HG03342 (cell line): ENCODE measurements at regions not wholly inside any gene's neighbourhood (a gene's known extent, or its start where the extent isn't known, plus 50 kb on each side); places are given as distances from the start of the nearest gene placed in this dataset.
"Not testable (repeated sequence)": the region's sequence is repeated elsewhere in the genome, so short reads cannot be mapped to it uniquely, and the experiment has no call there.

ENCODE experiments used
- ATAC-seq: cut with Tn5 transposase; IDR thresholded peaks from one replicate; pipeline ENCODE4 v1.9.1; 2021; ENCODE audit warnings: mild to moderate bottlenecking, moderate library complexity; ENCODE audit not compliant: unreplicated experiment

DNA sequence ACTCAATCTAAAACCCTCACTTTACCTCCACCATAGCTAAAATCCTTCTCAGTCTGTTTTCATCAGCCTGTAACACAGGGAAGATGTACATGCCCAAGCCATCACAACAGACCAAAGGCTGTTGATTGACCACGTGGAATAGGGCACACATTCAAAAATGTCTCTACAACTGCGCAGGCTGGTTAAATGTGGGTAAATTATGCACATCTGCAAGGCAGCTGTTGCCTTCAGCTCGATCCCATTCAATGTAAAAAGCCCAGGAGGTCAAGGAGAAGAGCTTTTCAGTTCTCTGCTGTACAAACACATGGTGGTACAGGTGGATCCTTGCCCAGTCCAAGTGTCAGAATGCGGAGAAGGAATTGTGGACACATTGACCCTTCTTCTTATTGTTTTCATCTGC lies 354.0 kb downstream of the FLRT2 start:
- no peak for ATAC-seq

- no peak for ATAC-seq
These were observed 353.2 kb downstream of the FLRT2 start for GRCh38 chr14:85883101-85883500.

DNA sequence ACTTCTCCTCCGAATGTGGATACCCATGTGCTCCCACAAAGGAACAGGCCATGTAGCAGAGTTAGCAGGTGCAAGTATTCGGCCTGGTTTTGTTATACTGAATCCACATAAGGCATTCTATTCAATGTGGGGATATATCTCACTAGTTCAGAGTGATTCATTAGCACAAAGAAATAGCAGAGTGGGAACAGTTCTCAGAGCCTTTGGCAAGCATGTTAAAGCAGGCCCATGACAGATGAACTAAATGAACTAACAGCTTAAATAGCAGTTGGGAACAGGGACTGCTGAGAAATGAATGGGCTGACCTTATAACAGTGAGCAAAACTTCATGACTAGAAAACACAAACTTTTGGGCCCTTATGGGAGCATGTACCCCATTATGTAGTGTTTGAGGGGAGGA lies 352.0 kb downstream of the FLRT2 start:
- no peak for ATAC-seq

GRCh38 chr14:85878874-85879273 lies 348.9 kb downstream of the FLRT2 start:
- ATAC-seq, result no peak

GRCh38 chr14:85873006-85873405 lies 343.1 kb downstream of the FLRT2 start:
- no peak for ATAC-seq

- no peak for ATAC-seq
These were observed 337.5 kb downstream of the FLRT2 start for GRCh38 chr14:85867450-85867849.

GRCh38 chr14:85865701-85866100 lies 335.8 kb downstream of the FLRT2 start:
- ATAC-seq, result no peak

DNA sequence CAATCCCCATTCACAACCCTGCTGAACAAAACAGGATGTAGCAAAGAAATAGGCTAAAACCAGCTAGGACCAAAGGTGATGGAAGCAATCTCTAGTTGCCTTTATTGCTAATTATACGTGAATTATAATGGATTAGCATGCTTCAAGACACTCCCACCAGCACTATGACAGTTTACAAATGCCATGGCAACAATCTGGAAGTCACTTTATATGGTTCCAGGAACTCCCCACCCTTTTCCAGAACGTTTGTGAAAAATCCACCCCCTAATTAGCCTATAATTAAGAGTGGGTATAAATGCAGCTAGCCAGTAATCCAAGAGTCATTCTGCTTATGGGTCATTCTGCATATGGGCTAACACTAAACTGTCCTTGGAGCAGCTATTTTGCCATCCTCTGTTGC lies 328.7 kb downstream of the FLRT2 start:
- ATAC-seq, result no peak

DNA sequence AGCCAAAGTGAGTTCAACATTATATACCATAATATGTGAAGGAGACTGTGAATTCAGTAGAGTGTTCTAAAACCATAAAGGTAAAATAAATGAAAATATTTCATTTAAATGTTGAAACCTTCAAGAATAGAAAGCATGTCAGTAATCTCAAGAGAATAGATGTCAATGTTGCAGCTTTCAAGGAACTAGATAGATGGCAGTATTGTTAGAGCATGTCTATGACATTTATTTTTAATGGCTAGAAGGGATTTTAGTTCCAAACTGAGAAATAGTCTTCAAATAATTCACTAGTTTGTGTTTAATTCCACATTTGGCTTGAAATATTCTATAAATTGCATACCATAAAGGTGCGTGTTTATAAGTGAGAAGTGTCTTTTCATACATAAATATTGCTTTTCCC lies 326.5 kb downstream of the FLRT2 start:
- ATAC-seq, result no peak

DNA sequence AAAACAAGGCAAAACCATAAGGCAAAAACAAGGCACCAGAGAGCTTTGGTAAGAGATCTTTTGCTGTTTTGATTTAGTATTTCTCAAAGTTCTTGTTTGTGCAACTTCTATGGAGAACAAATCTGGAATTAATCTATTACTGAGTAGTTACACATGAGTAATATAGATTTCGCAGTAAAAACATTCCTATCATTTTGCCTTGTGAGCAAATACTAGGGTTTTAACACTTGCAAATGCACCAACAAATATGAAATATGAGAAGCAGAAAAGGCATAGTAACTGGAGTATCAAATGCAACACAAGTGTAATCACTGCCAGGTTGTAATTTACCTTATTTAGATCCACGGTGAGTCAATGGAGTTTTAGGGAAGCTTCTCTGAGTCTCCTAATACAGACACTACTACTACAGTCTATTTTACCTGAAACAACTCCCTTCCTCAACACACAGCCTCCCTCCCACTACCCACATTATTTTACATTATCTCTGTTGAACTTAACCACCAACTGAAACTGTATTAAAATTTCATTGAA lies 324.1 kb downstream of the FLRT2 start:
- no peak for ATAC-seq

DNA sequence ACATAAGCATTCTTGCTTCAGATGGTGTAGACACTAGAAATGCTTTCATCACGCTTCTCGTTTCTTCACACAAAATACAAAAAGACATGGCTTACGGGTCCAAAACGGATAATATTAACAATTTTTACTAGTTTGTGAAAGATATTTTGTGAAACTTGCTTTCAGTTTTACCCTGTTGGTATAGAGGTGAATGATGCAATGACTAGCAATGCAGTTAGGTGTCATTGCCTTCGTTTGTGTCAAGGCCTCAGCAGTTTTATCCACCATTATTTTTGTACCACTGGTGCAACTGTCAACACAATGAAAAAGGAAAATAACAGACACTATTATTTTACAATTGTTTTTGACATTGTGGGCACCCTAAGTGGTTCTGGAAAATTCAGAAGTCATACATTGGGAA lies 323.0 kb downstream of the FLRT2 start:
- no peak for ATAC-seq

- ATAC-seq, result not testable (repeated sequence)
These were observed 322.2 kb downstream of the FLRT2 start for GRCh38 chr14:85852123-85852522.

DNA sequence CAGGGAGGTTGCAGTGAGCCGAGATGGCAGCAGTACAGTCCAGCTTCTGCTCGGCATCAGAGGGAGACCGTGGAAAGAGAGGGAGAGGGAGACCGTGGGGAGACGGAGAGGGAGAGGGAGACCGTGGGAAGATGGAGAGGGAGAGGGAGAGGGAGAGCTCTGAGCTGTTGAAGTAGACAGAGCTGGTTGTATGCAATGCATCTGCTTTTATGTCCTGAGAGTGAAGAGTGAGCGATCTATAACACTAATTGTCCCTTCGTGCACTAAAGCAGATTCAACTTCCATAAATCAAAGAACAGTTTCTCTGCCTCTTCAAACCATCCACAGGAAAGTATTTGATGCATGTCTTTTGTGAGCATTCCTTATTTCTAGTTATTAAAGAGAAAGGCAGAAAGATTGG lies 300.6 kb downstream of the FLRT2 start:
- not testable (repeated sequence) for ATAC-seq

GRCh38 chr14:85829601-85830000 lies 299.7 kb downstream of the FLRT2 start:
- not testable (repeated sequence) for ATAC-seq

GRCh38 chr14:85824526-85824925 lies 294.6 kb downstream of the FLRT2 start:
- ATAC-seq, result no peak

GRCh38 chr14:85822236-85822635 lies 292.3 kb downstream of the FLRT2 start:
- no peak for ATAC-seq

GRCh38 chr14:85817430-85817829 lies 287.5 kb downstream of the FLRT2 start:
- ATAC-seq, result no peak

DNA sequence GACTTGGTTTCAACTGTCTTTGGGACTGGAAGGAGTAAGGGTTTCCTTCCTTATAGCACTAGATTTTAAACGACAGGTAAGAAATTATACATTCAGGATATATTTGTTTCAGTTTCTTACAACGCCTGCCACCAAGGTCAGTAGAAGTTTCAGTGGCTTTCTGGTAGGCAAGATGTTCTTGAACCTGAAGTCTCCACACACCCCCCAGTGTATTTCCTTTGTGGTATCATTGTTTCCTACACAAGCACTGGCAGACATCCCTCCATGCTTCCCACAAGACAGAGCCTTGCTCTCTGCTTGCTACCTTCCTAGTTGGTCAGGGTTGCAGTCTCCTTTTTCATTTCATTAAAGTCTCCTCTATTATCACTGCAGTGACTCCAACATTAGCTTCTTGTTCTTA lies 283.1 kb downstream of the FLRT2 start:
- ATAC-seq, result no peak

DNA sequence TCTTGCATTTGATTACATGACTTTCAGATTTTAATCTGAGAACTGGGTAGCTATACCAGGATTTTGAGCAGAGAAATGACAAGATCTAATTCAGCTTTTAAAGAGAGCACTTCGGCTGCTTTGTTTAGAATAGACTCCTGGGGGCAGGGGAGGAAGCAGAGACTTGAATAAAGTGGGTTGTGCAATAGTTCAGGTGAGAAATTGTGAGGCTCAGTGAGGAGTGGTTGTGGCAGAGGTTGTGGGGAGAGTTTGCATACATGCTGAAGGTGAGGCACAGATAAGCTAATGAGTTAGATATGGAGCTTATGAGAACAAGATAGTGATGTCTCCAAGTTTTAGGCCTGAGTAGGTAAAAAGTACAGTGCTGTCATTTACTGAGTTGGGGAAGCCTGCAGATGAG lies 281.4 kb downstream of the FLRT2 start:
- ATAC-seq, result no peak

GRCh38 chr14:85799668-85800067 lies 269.7 kb downstream of the FLRT2 start:
- ATAC-seq, result no peak

- ATAC-seq, result no peak
These were observed 268.9 kb downstream of the FLRT2 start for GRCh38 chr14:85798856-85799255.

DNA sequence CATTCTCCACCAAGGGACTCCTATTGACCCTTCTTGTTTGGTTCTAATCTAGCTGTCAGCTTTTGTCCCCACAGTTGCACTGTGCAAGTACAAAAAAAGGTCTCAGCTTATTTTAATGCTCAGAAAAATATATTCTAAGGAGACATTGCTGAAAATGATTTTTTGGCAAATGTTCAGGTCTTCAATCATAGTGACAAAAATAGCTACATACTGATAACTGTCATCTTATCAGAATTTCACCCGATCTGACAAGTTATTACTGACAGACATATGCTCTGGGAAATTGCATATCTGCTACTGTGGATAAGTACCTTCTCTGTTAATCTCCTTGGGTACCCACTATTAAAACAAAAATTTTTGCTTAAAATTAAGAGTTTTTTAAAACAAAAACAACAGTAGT lies 263.6 kb downstream of the FLRT2 start:
- ATAC-seq, result no peak

GRCh38 chr14:85789506-85789905 lies 259.6 kb downstream of the FLRT2 start:
- no peak for ATAC-seq
